GM23338 (cell line): ENCODE measurements at regions not wholly inside any gene's neighbourhood (a gene's known extent, or its start where the extent isn't known, plus 50 kb on each side); places are given as distances from the start of the nearest gene placed in this dataset.

ENCODE experiments used
- ATAC-seq: fragments of 200-7000 bp; cut with Tn5 transposase; 3 replicates; pipeline ENCODE4 v1.9.1; 2020
- DNase-seq: peaks from one replicate; pipeline ENCODE4 v3.0.0-alpha.2; 2015; ENCODE audit warnings: low spot score
- H2AFZ ChIP-seq: fragments of 200-600 bp; sonication (generic); 2 replicates; pipeline ENCODE4 v1.8.0; 2016; ENCODE audit warnings: antibody characterized with exemption, mild to moderate bottlenecking, moderate library complexity
- H3F3A ChIP-seq: fragments of 200-600 bp; sonication (generic); replicated peaks from 2 replicates; pipeline ENCODE4 v1.8.0; 2017; ENCODE audit warnings: antibody characterized with exemption, mixed run types, low read depth
- H3K27ac ChIP-seq: fragments of 200-600 bp; sonication (generic); 2 replicates; pipeline ENCODE4 v1.6.1; 2016; ENCODE audit warnings: low read depth
- H3K27me3 ChIP-seq: fragments of 200-600 bp; sonication (generic); 2 replicates; pipeline ENCODE4 v1.8.0; 2016; ENCODE audit warnings: mild to moderate bottlenecking, mixed run types, moderate library complexity; ENCODE audit not compliant: insufficient read depth
- H3K36me3 ChIP-seq: fragments of 200-600 bp; sonication (generic); 2 replicates; pipeline ENCODE4 v1.8.0; 2016; ENCODE audit warnings: mild to moderate bottlenecking; ENCODE audit not compliant: insufficient read depth
- H3K4me1 ChIP-seq: fragments of 200-600 bp; sonication (generic); 2 replicates; pipeline ENCODE4 v1.8.0; 2016; ENCODE audit warnings: mild to moderate bottlenecking, moderate library complexity; ENCODE audit not compliant: insufficient read depth
- H3K4me2 ChIP-seq: fragments of 200-600 bp; sonication (generic); 2 replicates; pipeline ENCODE4 v1.7.1; 2017; ENCODE audit warnings: mixed run types
- H3K4me3 ChIP-seq: fragments of 200-600 bp; sonication (generic); 2 replicates; pipeline ENCODE4 v1.6.1; 2016; ENCODE audit warnings: mixed run types
- H3K79me2 ChIP-seq: fragments of 200-600 bp; sonication (generic); replicated peaks from 2 replicates; pipeline ENCODE4 v1.8.0; 2017; ENCODE audit warnings: mild to moderate bottlenecking; ENCODE audit not compliant: insufficient read depth
- H3K9me2 ChIP-seq: fragments of 200-600 bp; sonication (generic); 2 replicates; pipeline ENCODE4 v1.8.0; 2017; ENCODE audit not compliant: insufficient read depth
- H4K20me1 ChIP-seq: fragments of 200-600 bp; sonication (generic); replicated peaks from 2 replicates; pipeline ENCODE4 v1.8.0; 2017; ENCODE audit warnings: mild to moderate bottlenecking; ENCODE audit not compliant: insufficient read depth
- H3K27ac Mint-ChIP-seq: 2 replicates; pipeline ENCODE4 v1.8.0; 2020; ENCODE audit warnings: inconsistent platforms, mild to moderate bottlenecking, moderate library complexity, mixed read lengths
- H3K27me3 Mint-ChIP-seq: 3 replicates; pipeline ENCODE4 v1.8.0; 2022; ENCODE audit warnings: low read depth, mild to moderate bottlenecking, moderate library complexity, mixed read lengths, inconsistent platforms; ENCODE audit not compliant: insufficient read depth, poor library complexity
- H3K36me3 Mint-ChIP-seq: 3 replicates; pipeline ENCODE4 v1.8.0; 2021; ENCODE audit warnings: low read depth, mild to moderate bottlenecking, inconsistent platforms, moderate library complexity, mixed read lengths
- H3K4me1 Mint-ChIP-seq: 3 replicates; pipeline ENCODE4 v1.8.0; 2020; ENCODE audit warnings: mild to moderate bottlenecking, inconsistent platforms, mixed read lengths
- H3K4me3 Mint-ChIP-seq: 3 replicates; pipeline ENCODE4 v1.8.0; 2021; ENCODE audit warnings: moderate library complexity, mild to moderate bottlenecking, inconsistent platforms, mixed read lengths
- H3K9me3 Mint-ChIP-seq: 3 replicates; pipeline ENCODE4 v1.8.0; 2020; ENCODE audit warnings: moderate library complexity, mild to moderate bottlenecking, inconsistent platforms, mixed read lengths
- CREB1 ChIP-seq: fragments of 250-450 bp; sonication (Bioruptor Pico); IDR thresholded peaks from 2 replicates; pipeline ENCODE4 v1.5.0; 2020; ENCODE audit warnings: low read depth, mild to moderate bottlenecking, moderate library complexity
- ETS1 ChIP-seq: IDR thresholded peaks from 2 replicates; pipeline ENCODE4 v1.6.1; 2016; ENCODE audit warnings: antibody characterized with exemption
- EZH2 ChIP-seq: fragments of 200-600 bp; sonication (generic); IDR thresholded peaks from one replicate; pipeline ENCODE4 v1.8.0; 2017; ENCODE audit warnings: antibody characterized with exemption, mild to moderate bottlenecking, low read depth; ENCODE audit not compliant: unreplicated experiment
- EZH2phosphoT487 ChIP-seq: fragments of 200-600 bp; sonication (generic); IDR thresholded peaks from one replicate; pipeline ENCODE4 v1.8.1; 2018; ENCODE audit warnings: antibody characterized with exemption; ENCODE audit not compliant: unreplicated experiment
- JUNB ChIP-seq: IDR thresholded peaks from one replicate; pipeline ENCODE4 v1.6.1; 2016; ENCODE audit warnings: antibody characterized with exemption; ENCODE audit not compliant: unreplicated experiment
- NANOG ChIP-seq: IDR thresholded peaks from 2 replicates; pipeline ENCODE4 v1.6.1; 2016; ENCODE audit warnings: antibody characterized with exemption, borderline replicate concordance
- POLR2AphosphoS5 ChIP-seq: IDR thresholded peaks from 2 replicates; pipeline ENCODE4 v1.6.1; 2016; ENCODE audit warnings: antibody characterized with exemption, low read depth
- REST ChIP-seq: IDR thresholded peaks from one replicate; pipeline ENCODE4 v1.6.1; 2018; ENCODE audit warnings: antibody characterized with exemption; ENCODE audit not compliant: unreplicated experiment
- STAT1 ChIP-seq: IDR thresholded peaks from one replicate; pipeline ENCODE4 v1.6.1; 2016; ENCODE audit warnings: antibody characterized with exemption; ENCODE audit not compliant: unreplicated experiment
- ZNF114 ChIP-seq: fragments of 250-450 bp; sonication (Bioruptor Pico); IDR thresholded peaks from 2 replicates; pipeline ENCODE4 v1.5.0; 2020; ENCODE audit warnings: mild to moderate bottlenecking, moderate library complexity
- ZNF331 ChIP-seq: fragments of 250-450 bp; sonication (Bioruptor Pico); IDR thresholded peaks from 2 replicates; pipeline ENCODE4 v1.5.0; 2020; ENCODE audit warnings: low read depth, mild to moderate bottlenecking, moderate library complexity
- ZNF462 ChIP-seq: fragments of 250-450 bp; sonication (Bioruptor Pico); IDR thresholded peaks from 2 replicates; pipeline ENCODE4 v1.5.0; 2020; ENCODE audit warnings: mild to moderate bottlenecking, moderate library complexity

GRCh38 chr3:116618930-116619329 is 90.6 kb upstream of the TUSC7 start:
- TF ChIP-seq ZNF331 (no peak), JUNB (no peak), EZH2phosphoT487 (no peak), ZNF114 (no peak), ETS1 (no peak), REST (no peak), POLR2AphosphoS5 (no peak), ZNF462 (CRISPR knock-in tag) (no peak), CREB1 (CRISPR knock-in tag) (no peak), NANOG (no peak), STAT1 (no peak), EZH2 (no peak)
- H3K27me3 ChIP-seq = no peaks in the 10 kb centered on the region
- ATAC-seq = no peak
- no peaks in the 10 kb centered on the region for H4K20me1 ChIP-seq
- no peak overlapping the region for H3K27ac Mint-ChIP-seq
- H2AFZ ChIP-seq = no peak overlapping the region
- H3K9me3 Mint-ChIP-seq = peaks cover 18% of the 10 kb centered on the region
- H3K4me1 ChIP-seq = no peaks in the 10 kb centered on the region
- H3F3A ChIP-seq = no peaks in the 10 kb centered on the region
- no peak overlapping the region for H3K4me2 ChIP-seq
- peaks cover 7% of the 10 kb centered on the region for H3K27me3 Mint-ChIP-seq
- no peaks in the 10 kb centered on the region for H3K4me1 Mint-ChIP-seq
- H3K36me3 Mint-ChIP-seq = peaks cover 11% of the 10 kb centered on the region; the same call in 2 of the 3 replicates
- H3K9me2 ChIP-seq = no peaks in the 10 kb centered on the region
- H3K4me3 ChIP-seq = no peak overlapping the region
- no peaks in the 10 kb centered on the region for H3K36me3 ChIP-seq
- no peak for DNase-seq
- H3K4me3 Mint-ChIP-seq = no peak overlapping the region
- H3K79me2 ChIP-seq = no peaks in the 10 kb centered on the region
- H3K27ac ChIP-seq = no peak overlapping the region
